ENCODE measurements at regions not wholly inside any gene's neighbourhood (a gene's known extent, or its start where the extent isn't known, plus 50 kb on each side); places are given as distances from the start of the nearest gene placed in this dataset.
"Not testable (repeated sequence)": the region's sequence is repeated elsewhere in the genome, so short reads cannot be mapped to it uniquely, and the experiment has no call there.

GRCh38 chr7:65504504-65505319 lies 131.1 kb downstream of the ZNF92 start:
- TF ChIP-seq CTCF, POLR2A (IDR thresholded peaks at IDR 0.05): not testable (repeated sequence)
